ENCODE measurements at regions not wholly inside any gene's neighbourhood (a gene's known extent, or its start where the extent isn't known, plus 50 kb on each side); places are given as distances from the start of the nearest gene placed in this dataset.

GRCh38 chr13:26473571-26474230 lies 83.8 kb upstream of the WASF3 start:
- no peak for DNase-seq
- Histone ChIP-seq H3K79me2 (ENCODE audit: insufficient read depth, low read length) (no peaks in the 10 kb centered on the region), H3K56ac (ENCODE audit: insufficient read length, low read depth, low read length) (no peak overlapping the region), H3K4me2 (ENCODE audit: insufficient read depth, insufficient read length, low read length) (no peak overlapping the region), H4K20me1 (ENCODE audit: control insufficient read depth, insufficient read depth, insufficient read length) (no peaks in the 10 kb centered on the region), H4K8ac (replicated peaks; ENCODE audit: insufficient read length, low read depth, low read length) (no peak overlapping the region), H2BK15ac (ENCODE audit: low read depth, low read length) (no peak overlapping the region), H3K18ac (ENCODE audit: insufficient read length, low read depth, low read length) (no peak overlapping the region), H4K5ac (ENCODE audit: insufficient read length, low read depth, low read length) (no peak overlapping the region), H2AFZ (ENCODE audit: low read length) (no peak overlapping the region), H3K27me3 (ENCODE audit: insufficient read depth, low read length) (no peaks in the 10 kb centered on the region), H2BK5ac (ENCODE audit: insufficient read length, low read length) (no peak overlapping the region), H3K9ac (ENCODE audit: extremely low read depth, insufficient read length, low read length) (no peak overlapping the region), H3K9me3 (ENCODE audit: control insufficient read depth, low read depth, low read length) (no peaks in the 10 kb centered on the region), H3K27ac (ENCODE audit: insufficient read length, low read depth, low read length) (no peak overlapping the region), H3K23ac (ENCODE audit: insufficient read length, low read depth, low read length) (no peak overlapping the region), H2BK20ac (ENCODE audit: low read depth, low read length, poor library complexity, severe bottlenecking) (no peak overlapping the region), H2BK12ac (ENCODE audit: insufficient read length, low read depth, low read length) (no peak overlapping the region), H3K4me1 (ENCODE audit: insufficient read depth, low read length) (peaks cover 12% of the 10 kb centered on the region), H2AK5ac (ENCODE audit: insufficient read length, low read length) (no peak overlapping the region), H3K79me1 (ENCODE audit: insufficient read depth, low read depth, low read length, poor library complexity, severe bottlenecking) (no peaks in the 10 kb centered on the region), H3K4ac (ENCODE audit: low read depth, low read length) (no peak overlapping the region), H3T11ph (ENCODE audit: low read length) (no peak overlapping the region), H4K91ac (ENCODE audit: insufficient read length, low read depth, low read length) (no peak overlapping the region), H2BK120ac (ENCODE audit: low read depth, low read length, poor library complexity, severe bottlenecking) (no peak overlapping the region), H3K23me2 (ENCODE audit: insufficient read length, low read depth, low read length, poor library complexity, severe bottlenecking) (peaks cover 10% of the 10 kb centered on the region), H3K14ac (ENCODE audit: insufficient read depth, low read length) (no peak overlapping the region)
- peaks cover 4% of the 10 kb centered on the region for H3K27me3 Mint-ChIP-seq (ENCODE audit: low read depth)
- WGBS (ENCODE audit: extremely low coverage, insufficient read length, low lambda C conversion rate) = no CpG with 5 or more reads among the region's 5 CpGs
- no peak overlapping the region for H3K27ac Mint-ChIP-seq
- no peak overlapping the region; a peak in 1 of 5 replicates for H3K4me3 Mint-ChIP-seq
- no peak for TF ChIP-seq CTCF (conservative IDR thresholded peaks at IDR 0.05)
- H3K36me3 Mint-ChIP-seq (ENCODE audit: insufficient read depth in 1 of 3, low read depth in 3 of 3) = no peaks in the 10 kb centered on the region; a peak in 1 of 7 replicates
- H3K4me1 Mint-ChIP-seq = peaks cover 30 to 44% of the 10 kb centered on the region in 2 experiments
- no peaks in the 10 kb centered on the region; a peak in 2 of 5 replicates for H3K9me3 Mint-ChIP-seq

Measured in H9 (cell line).